WTC11 (cell line): ENCODE measurements at regions not wholly inside any gene's neighbourhood (a gene's known extent, or its start where the extent isn't known, plus 50 kb on each side); places are given as distances from the start of the nearest gene placed in this dataset.

Experiments used
- ATAC-seq: fragments of 200-7000 bp; cut with Tn5 transposase; 2 replicates; pipeline ENCODE4 v1.10.0; 2021; ENCODE audit warnings: mild to moderate bottlenecking, moderate library complexity
- CTCF ChIA-PET: fragments of 300-600 bp; sonication (Branson Sonifier 250); formaldehyde crosslinking; loops from one replicate; lab custom pipeline; 2021; ENCODE audit warnings: antibody characterized with exemption; lab: Charles Lee
- POLR2A ChIA-PET: fragments of 350-600 bp; sonication (Branson Sonifier 250); formaldehyde crosslinking; loops from one replicate; lab custom pipeline; 2021; ENCODE audit warnings: antibody characterized with exemption; lab: Charles Lee
- DNase-seq: peaks from one replicate; pipeline ENCODE4 v3.0.0; 2021; ENCODE audit warnings: low spot score
- H3K27ac Mint-ChIP-seq: 2 replicates; pipeline ENCODE4 v1.8.0; 2021; ENCODE audit warnings: mixed read lengths
- H3K27me3 Mint-ChIP-seq: 2 replicates; pipeline ENCODE4 v1.8.0; 2021; ENCODE audit warnings: low read depth, mild to moderate bottlenecking, moderate library complexity, mixed read lengths
- H3K36me3 Mint-ChIP-seq: 2 replicates; pipeline ENCODE4 v1.8.0; 2021; ENCODE audit warnings: mixed read lengths
- H3K4me1 Mint-ChIP-seq: 2 replicates; pipeline ENCODE4 v1.8.0; 2022; ENCODE audit warnings: mixed read lengths
- H3K4me3 Mint-ChIP-seq: 2 replicates; pipeline ENCODE4 v1.8.0; 2021; ENCODE audit warnings: mild to moderate bottlenecking, moderate library complexity, mixed read lengths
- H3K9me3 Mint-ChIP-seq: 2 replicates; pipeline ENCODE4 v1.8.0; 2021; ENCODE audit warnings: mixed read lengths
- CREM ChIP-seq: sonication (generic); formaldehyde crosslinking; IDR thresholded peaks from 2 replicates; pipeline ENCODE4 v1.8.1; 2022; ENCODE audit warnings: mild to moderate bottlenecking, missing genetic modification reagents, moderate library complexity
- ELF4 ChIP-seq: sonication (generic); formaldehyde crosslinking; IDR thresholded peaks from 2 replicates; pipeline ENCODE4 v1.8.1; 2022; ENCODE audit warnings: low read depth, mild to moderate bottlenecking, moderate library complexity, missing genetic modification reagents
- EMX1 ChIP-seq: fragments of 250-450 bp; sonication (Bioruptor Pico); IDR thresholded peaks from 2 replicates; pipeline ENCODE4 v1.8.0; 2021; ENCODE audit warnings: mild to moderate bottlenecking
- FOXJ3 ChIP-seq: sonication (generic); formaldehyde crosslinking; IDR thresholded peaks from 2 replicates; pipeline ENCODE4 v1.9.0; 2021; ENCODE audit warnings: missing genetic modification reagents, mild to moderate bottlenecking, borderline replicate concordance
- GTF2I ChIP-seq: fragments of 250-450 bp; sonication (Bioruptor Pico); conservative IDR thresholded peaks from 2 replicates; pipeline ENCODE4 v1.4.0; 2021; ENCODE audit warnings: mild to moderate bottlenecking
- NFE2L1 ChIP-seq: sonication (generic); formaldehyde crosslinking; IDR thresholded peaks from 2 replicates; pipeline ENCODE4 v1.8.1; 2023; ENCODE audit warnings: missing genetic modification reagents
- NR1H2 ChIP-seq: sonication (generic); formaldehyde crosslinking; IDR thresholded peaks from 2 replicates; pipeline ENCODE4 v1.9.0; 2021; ENCODE audit warnings: mild to moderate bottlenecking, moderate library complexity, missing genetic modification reagents
- NR3C1 ChIP-seq: sonication (generic); formaldehyde crosslinking; conservative IDR thresholded peaks from 2 replicates; pipeline ENCODE4 v1.8.1; 2023; ENCODE audit warnings: low read depth, mild to moderate bottlenecking, missing genetic modification reagents
- PRRX2 ChIP-seq: fragments of 250-450 bp; sonication (Bioruptor Pico); IDR thresholded peaks from 2 replicates; pipeline ENCODE4 v1.8.0; 2021; ENCODE audit warnings: mild to moderate bottlenecking
- SMAD4 ChIP-seq: sonication (generic); formaldehyde crosslinking; IDR thresholded peaks from 2 replicates; pipeline ENCODE4 v1.8.0; 2022; ENCODE audit warnings: mild to moderate bottlenecking, missing genetic modification reagents
- TCF7 ChIP-seq: sonication (generic); formaldehyde crosslinking; IDR thresholded peaks from 2 replicates; pipeline ENCODE4 v1.8.0; 2022; ENCODE audit warnings: mild to moderate bottlenecking, low read depth, missing genetic modification reagents, moderate library complexity
- ZNF138 ChIP-seq: sonication (generic); formaldehyde crosslinking; conservative IDR thresholded peaks from 2 replicates; pipeline ENCODE4 v1.8.1; 2022; ENCODE audit warnings: mild to moderate bottlenecking, moderate library complexity, missing genetic modification reagents
- ZNF416 ChIP-seq: fragments of 250-450 bp; sonication (Bioruptor Pico); IDR thresholded peaks from 2 replicates; pipeline ENCODE4 v1.9.0; 2021; ENCODE audit warnings: mild to moderate bottlenecking, inconsistent platforms
- TF ChIP-seq, protein P1 (sequence below): sonication (generic); formaldehyde crosslinking; IDR thresholded peaks from 2 replicates; pipeline ENCODE4 v1.8.0; 2022; ENCODE audit warnings: missing genetic modification reagents
- TF ChIP-seq, protein P2 (sequence below): fragments of 200-600 bp; IDR thresholded peaks from 2 replicates; pipeline ENCODE4 v1.8.0; 2022; ENCODE audit warnings: antibody characterized with exemption
- TF ChIP-seq, protein P3 (sequence below): sonication (generic); formaldehyde crosslinking; IDR thresholded peaks from 2 replicates; pipeline ENCODE4 v1.8.0; 2022; ENCODE audit warnings: mild to moderate bottlenecking, missing genetic modification reagents
- TF ChIP-seq, protein P4 (sequence below): fragments of 250-450 bp; sonication (Bioruptor Pico); IDR thresholded peaks from 2 replicates; pipeline ENCODE4 v1.9.0; 2021; ENCODE audit warnings: moderate library complexity, mild to moderate bottlenecking, inconsistent platforms, borderline replicate concordance
- TF ChIP-seq, protein P5 (sequence below): sonication (generic); formaldehyde crosslinking; IDR thresholded peaks from 2 replicates; pipeline ENCODE4 v1.8.1; 2022; ENCODE audit warnings: low read depth, mild to moderate bottlenecking, moderate library complexity, missing genetic modification reagents, borderline replicate concordance
- TF ChIP-seq, protein P6 (sequence below): sonication (generic); formaldehyde crosslinking; IDR thresholded peaks from 2 replicates; pipeline ENCODE4 v1.8.1; 2022; ENCODE audit warnings: mild to moderate bottlenecking, missing genetic modification reagents, moderate library complexity, borderline replicate concordance
- TF ChIP-seq, protein P7 (sequence below): sonication (generic); formaldehyde crosslinking; IDR thresholded peaks from 2 replicates; pipeline ENCODE4 v1.8.0; 2023; ENCODE audit warnings: missing genetic modification reagents
- TF ChIP-seq, protein P8 (sequence below): sonication (generic); formaldehyde crosslinking; IDR thresholded peaks from 2 replicates; pipeline ENCODE4 v1.8.0; 2022; ENCODE audit warnings: mild to moderate bottlenecking, missing genetic modification reagents

DNA sequence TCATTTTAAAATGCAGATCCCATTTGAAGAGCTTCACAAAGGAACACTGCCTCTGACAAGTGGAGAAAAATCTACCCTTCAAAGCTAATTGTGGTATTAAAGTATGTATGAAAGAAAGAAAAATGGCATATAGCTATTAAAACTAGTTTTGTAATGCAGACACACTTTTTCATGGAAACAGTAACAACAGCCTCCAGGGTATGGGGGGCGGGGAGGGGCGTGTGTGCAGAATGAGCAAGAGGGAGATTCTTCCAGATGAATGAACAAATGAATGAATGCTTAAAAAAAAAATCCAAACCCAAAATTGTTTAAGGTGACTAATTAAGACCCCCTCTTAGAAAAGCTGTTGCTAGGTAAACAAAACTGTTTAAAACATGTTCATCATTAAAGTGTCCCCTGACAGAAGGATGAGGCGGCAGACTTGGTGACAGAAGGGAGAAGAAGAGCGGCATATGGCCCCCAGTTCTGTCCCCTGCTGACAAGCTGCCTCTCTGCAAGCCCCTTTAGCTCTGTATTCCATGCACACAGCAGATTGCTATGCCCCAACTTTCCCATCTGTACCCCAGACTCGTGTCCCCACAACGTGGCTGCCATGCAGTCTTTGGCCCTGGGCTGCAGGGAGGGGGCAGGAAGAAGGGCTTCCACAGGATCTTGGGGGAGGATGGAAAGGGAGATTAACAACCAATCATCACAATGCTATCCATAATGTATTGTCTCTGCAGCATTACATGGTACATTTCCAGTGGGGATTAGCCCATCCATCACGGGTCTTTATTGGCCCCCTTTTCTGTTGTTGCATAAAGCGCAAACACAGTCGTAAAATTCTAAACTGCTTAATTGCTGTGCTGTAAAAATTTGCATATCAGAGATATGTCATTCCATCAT is 108.4 kb upstream of the OLIG3 start (continued):
- TF ChIP-seq, protein P1, sequence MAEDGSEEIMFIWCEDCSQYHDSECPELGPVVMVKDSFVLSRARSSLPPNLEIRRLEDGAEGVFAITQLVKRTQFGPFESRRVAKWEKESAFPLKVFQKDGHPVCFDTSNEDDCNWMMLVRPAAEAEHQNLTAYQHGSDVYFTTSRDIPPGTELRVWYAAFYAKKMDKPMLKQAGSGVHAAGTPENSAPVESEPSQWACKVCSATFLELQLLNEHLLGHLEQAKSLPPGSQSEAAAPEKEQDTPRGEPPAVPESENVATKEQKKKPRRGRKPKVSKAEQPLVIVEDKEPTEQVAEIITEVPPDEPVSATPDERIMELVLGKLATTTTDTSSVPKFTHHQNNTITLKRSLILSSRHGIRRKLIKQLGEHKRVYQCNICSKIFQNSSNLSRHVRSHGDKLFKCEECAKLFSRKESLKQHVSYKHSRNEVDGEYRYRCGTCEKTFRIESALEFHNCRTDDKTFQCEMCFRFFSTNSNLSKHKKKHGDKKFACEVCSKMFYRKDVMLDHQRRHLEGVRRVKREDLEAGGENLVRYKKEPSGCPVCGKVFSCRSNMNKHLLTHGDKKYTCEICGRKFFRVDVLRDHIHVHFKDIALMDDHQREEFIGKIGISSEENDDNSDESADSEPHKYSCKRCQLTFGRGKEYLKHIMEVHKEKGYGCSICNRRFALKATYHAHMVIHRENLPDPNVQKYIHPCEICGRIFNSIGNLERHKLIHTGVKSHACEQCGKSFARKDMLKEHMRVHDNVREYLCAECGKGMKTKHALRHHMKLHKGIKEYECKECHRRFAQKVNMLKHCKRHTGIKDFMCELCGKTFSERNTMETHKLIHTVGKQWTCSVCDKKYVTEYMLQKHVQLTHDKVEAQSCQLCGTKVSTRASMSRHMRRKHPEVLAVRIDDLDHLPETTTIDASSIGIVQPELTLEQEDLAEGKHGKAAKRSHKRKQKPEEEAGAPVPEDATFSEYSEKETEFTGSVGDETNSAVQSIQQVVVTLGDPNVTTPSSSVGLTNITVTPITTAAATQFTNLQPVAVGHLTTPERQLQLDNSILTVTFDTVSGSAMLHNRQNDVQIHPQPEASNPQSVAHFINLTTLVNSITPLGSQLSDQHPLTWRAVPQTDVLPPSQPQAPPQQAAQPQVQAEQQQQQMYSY (CRISPR knock-in tag): no peak

DNA sequence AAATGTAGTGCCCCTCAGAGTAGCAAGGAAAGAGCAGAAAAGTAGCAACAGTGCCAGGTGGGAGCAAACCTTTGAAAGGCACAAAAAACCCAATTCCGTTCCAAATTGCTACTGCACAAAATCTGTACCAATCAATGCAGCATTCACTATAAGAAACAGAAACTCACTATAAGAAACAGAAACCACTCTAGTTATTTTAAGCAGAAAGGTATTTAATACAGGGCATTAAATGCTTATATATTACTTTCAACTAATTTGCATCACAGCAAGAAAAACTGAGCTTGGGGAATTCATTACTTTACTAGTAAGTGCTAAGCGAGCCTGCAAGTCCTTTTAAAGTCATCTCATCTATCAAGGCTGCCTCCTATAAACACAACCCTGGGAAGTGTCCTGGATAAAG is 116.5 kb upstream of the OLIG3 start:
- CTCF ChIA-PET: interaction anchor here (1.8 kb wide), 1 partner anchor 21 kb away, joined by 5 read pairs; no protein-coding TSS in a partner anchor
- TF ChIP-seq GTF2I (CRISPR knock-in tag) (no peak), TCF7 (CRISPR knock-in tag) (no peak), NR3C1 (CRISPR knock-in tag) (no peak), PRRX2 (no peak), NFE2L1 (no peak), SMAD4 (CRISPR knock-in tag) (no peak), CREM (no peak), EMX1 (no peak)
- TF ChIP-seq, protein P2, sequence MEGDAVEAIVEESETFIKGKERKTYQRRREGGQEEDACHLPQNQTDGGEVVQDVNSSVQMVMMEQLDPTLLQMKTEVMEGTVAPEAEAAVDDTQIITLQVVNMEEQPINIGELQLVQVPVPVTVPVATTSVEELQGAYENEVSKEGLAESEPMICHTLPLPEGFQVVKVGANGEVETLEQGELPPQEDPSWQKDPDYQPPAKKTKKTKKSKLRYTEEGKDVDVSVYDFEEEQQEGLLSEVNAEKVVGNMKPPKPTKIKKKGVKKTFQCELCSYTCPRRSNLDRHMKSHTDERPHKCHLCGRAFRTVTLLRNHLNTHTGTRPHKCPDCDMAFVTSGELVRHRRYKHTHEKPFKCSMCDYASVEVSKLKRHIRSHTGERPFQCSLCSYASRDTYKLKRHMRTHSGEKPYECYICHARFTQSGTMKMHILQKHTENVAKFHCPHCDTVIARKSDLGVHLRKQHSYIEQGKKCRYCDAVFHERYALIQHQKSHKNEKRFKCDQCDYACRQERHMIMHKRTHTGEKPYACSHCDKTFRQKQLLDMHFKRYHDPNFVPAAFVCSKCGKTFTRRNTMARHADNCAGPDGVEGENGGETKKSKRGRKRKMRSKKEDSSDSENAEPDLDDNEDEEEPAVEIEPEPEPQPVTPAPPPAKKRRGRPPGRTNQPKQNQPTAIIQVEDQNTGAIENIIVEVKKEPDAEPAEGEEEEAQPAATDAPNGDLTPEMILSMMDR: no peak
- TF ChIP-seq, protein P3, sequence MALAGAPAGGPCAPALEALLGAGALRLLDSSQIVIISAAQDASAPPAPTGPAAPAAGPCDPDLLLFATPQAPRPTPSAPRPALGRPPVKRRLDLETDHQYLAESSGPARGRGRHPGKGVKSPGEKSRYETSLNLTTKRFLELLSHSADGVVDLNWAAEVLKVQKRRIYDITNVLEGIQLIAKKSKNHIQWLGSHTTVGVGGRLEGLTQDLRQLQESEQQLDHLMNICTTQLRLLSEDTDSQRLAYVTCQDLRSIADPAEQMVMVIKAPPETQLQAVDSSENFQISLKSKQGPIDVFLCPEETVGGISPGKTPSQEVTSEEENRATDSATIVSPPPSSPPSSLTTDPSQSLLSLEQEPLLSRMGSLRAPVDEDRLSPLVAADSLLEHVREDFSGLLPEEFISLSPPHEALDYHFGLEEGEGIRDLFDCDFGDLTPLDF (CRISPR knock-in tag): no peak
- H3K36me3 Mint-ChIP-seq: peaks cover 7% of the 10 kb centered on the region; the same call in 1 of the 2 replicates
- no peak for DNase-seq
- POLR2A ChIA-PET: no interaction called here
- peaks cover 16% of the 10 kb centered on the region for H3K9me3 Mint-ChIP-seq
- peaks cover 28% of the 10 kb centered on the region for H3K4me1 Mint-ChIP-seq
- no peak overlapping the region for H3K4me3 Mint-ChIP-seq
- no peak for ATAC-seq
- H3K27me3 Mint-ChIP-seq: no peaks in the 10 kb centered on the region; the same call in 1 of the 2 replicates
- H3K27ac Mint-ChIP-seq: no peak overlapping the region

DNA sequence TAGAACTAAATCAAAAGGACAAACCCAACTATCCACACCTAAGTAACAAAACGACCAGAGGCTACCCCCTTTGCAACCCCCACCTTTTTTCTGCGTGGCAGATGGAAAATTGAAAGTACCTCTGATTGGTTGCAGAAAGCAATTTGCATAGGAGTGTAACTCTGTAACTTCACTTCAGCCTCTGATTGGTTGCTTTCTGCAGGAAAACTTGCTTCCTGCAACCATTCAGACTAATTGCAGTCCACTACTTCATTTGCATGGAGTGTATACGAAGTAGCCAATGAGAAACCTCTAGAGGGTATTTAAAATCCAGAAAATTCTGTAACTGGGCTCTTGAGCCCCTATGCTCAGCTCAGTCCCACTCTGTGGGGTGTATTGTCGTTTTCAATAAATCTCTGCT is 129.1 kb upstream of the OLIG3 start:
- Mint-ChIP-seq H3K27me3 (no peaks in the 10 kb centered on the region; the same call in 1 of the 2 replicates), H3K4me1 (no peaks in the 10 kb centered on the region), H3K36me3 (no peaks in the 10 kb centered on the region), H3K4me3 (no peak overlapping the region), H3K9me3 (no peaks in the 10 kb centered on the region), H3K27ac (no peak overlapping the region)
- ChIA-PET POLR2A (no interaction called here), CTCF (no interaction called here)
- no peak for DNase-seq
- no peak for ATAC-seq
- TF ChIP-seq ZNF416 (CRISPR knock-in tag) (no peak), ZNF138 (CRISPR knock-in tag) (no peak), ELF4 (CRISPR knock-in tag) (no peak), PRRX2 (no peak), NR1H2 (CRISPR knock-in tag) (no peak), FOXJ3 (CRISPR knock-in tag) (no peak)
- TF ChIP-seq, protein P4, sequence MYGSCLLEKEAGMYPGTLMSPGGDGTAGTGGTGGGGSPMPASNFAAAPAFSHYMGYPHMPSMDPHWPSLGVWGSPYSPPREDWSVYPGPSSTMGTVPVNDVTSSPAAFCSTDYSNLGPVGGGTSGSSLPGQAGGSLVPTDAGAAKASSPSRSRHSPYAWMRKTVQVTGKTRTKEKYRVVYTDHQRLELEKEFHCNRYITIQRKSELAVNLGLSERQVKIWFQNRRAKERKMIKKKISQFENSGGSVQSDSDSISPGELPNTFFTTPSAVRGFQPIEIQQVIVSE (CRISPR knock-in tag): no peak
- TF ChIP-seq, protein P5, sequence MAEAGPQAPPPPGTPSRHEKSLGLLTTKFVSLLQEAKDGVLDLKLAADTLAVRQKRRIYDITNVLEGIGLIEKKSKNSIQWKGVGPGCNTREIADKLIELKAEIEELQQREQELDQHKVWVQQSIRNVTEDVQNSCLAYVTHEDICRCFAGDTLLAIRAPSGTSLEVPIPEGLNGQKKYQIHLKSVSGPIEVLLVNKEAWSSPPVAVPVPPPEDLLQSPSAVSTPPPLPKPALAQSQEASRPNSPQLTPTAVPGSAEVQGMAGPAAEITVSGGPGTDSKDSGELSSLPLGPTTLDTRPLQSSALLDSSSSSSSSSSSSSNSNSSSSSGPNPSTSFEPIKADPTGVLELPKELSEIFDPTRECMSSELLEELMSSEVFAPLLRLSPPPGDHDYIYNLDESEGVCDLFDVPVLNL (CRISPR knock-in tag): no peak
- TF ChIP-seq, protein P6, sequence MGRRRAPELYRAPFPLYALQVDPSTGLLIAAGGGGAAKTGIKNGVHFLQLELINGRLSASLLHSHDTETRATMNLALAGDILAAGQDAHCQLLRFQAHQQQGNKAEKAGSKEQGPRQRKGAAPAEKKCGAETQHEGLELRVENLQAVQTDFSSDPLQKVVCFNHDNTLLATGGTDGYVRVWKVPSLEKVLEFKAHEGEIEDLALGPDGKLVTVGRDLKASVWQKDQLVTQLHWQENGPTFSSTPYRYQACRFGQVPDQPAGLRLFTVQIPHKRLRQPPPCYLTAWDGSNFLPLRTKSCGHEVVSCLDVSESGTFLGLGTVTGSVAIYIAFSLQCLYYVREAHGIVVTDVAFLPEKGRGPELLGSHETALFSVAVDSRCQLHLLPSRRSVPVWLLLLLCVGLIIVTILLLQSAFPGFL: no peak
- TF ChIP-seq, protein P7, sequence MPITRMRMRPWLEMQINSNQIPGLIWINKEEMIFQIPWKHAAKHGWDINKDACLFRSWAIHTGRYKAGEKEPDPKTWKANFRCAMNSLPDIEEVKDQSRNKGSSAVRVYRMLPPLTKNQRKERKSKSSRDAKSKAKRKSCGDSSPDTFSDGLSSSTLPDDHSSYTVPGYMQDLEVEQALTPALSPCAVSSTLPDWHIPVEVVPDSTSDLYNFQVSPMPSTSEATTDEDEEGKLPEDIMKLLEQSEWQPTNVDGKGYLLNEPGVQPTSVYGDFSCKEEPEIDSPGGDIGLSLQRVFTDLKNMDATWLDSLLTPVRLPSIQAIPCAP (CRISPR knock-in tag): no peak
- TF ChIP-seq, protein P8, sequence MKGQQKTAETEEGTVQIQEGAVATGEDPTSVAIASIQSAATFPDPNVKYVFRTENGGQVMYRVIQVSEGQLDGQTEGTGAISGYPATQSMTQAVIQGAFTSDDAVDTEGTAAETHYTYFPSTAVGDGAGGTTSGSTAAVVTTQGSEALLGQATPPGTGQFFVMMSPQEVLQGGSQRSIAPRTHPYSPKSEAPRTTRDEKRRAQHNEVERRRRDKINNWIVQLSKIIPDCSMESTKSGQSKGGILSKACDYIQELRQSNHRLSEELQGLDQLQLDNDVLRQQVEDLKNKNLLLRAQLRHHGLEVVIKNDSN (CRISPR knock-in tag): no peak
